Caco-2 (cell line): ENCODE measurements at regions not wholly inside any gene's neighbourhood (a gene's known extent, or its start where the extent isn't known, plus 50 kb on each side); places are given as distances from the start of the nearest gene placed in this dataset.

ENCODE experiments used
- BruUV-seq: library from RNA; stranded (reverse); fragments of 400-500 nt; replicated peaks from 2 replicates; lab custom pipeline; 2021; lab: Mats Ljungman, UMichigan
- CTCF ChIA-PET: fragments of 300-600 bp; sonication (Branson Sonifier 250); formaldehyde crosslinking; loops from one replicate; lab custom pipeline; 2022; ENCODE audit warnings: antibody characterized with exemption; lab: Charles Lee
- POLR2A ChIA-PET: fragments of 300-600 bp; sonication (Branson Sonifier 250); formaldehyde crosslinking; loops from one replicate; lab custom pipeline; 2022; ENCODE audit warnings: antibody characterized with exemption; lab: Charles Lee
- DNase-seq, 2 experiments: peaks; one replicate each; pipeline versions ENCODE4 v3.0.0 to v3.0.0-alpha.2; 2020 to 2022
- H3K27me3 ChIP-seq: replicated peaks from 2 replicates; pipeline ENCODE4 v1.6.0; 2011; ENCODE audit warnings: low read length; ENCODE audit not compliant: control insufficient read depth, insufficient read depth
- H3K36me3 ChIP-seq: 2 replicates; pipeline ENCODE4 v1.5.1; 2011; ENCODE audit warnings: low read length; ENCODE audit not compliant: control insufficient read depth, insufficient read depth
- H3K4me1 ChIP-seq: fragments of 250-450 bp; sonication (Bioruptor Pico); 2 replicates; pipeline ENCODE4 v1.5.1; 2020; ENCODE audit warnings: mild to moderate bottlenecking
- H3K4me3 ChIP-seq: 2 replicates; pipeline ENCODE4 v1.5.1; 2011; ENCODE audit warnings: low read depth, mild to moderate bottlenecking, control low read depth, low read length
- H3K9me3 ChIP-seq: fragments of 250-450 bp; sonication (Bioruptor Pico); 2 replicates; pipeline ENCODE4 v1.5.1; 2020; ENCODE audit warnings: mild to moderate bottlenecking, moderate library complexity
- H3K27ac Mint-ChIP-seq: one replicate; pipeline ENCODE4 v1.8.0; 2022; ENCODE audit warnings: mixed read lengths; ENCODE audit not compliant: unreplicated experiment
- H3K27me3 Mint-ChIP-seq: one replicate; pipeline ENCODE4 v1.8.0; 2022; ENCODE audit warnings: mixed read lengths; ENCODE audit not compliant: insufficient read depth, unreplicated experiment
- H3K36me3 Mint-ChIP-seq: one replicate; pipeline ENCODE4 v1.8.0; 2022; ENCODE audit warnings: mild to moderate bottlenecking, mixed read lengths; ENCODE audit not compliant: insufficient read depth, unreplicated experiment
- H3K4me1 Mint-ChIP-seq: one replicate; pipeline ENCODE4 v1.8.0; 2022; ENCODE audit warnings: low read depth, mixed read lengths; ENCODE audit not compliant: unreplicated experiment
- H3K4me3 Mint-ChIP-seq: one replicate; pipeline ENCODE4 v1.8.0; 2022; ENCODE audit warnings: mild to moderate bottlenecking, moderate library complexity, mixed read lengths; ENCODE audit not compliant: unreplicated experiment
- H3K9me3 Mint-ChIP-seq: one replicate; pipeline ENCODE4 v1.8.0; 2022; ENCODE audit warnings: mixed read lengths; ENCODE audit not compliant: unreplicated experiment
- intact Hi-C: fragments of 100-400 bp; cut with micrococcal nuclease; formaldehyde crosslinking; loops from one replicate; pipeline ENCODE4 v1.10.0; 2022; ENCODE audit not compliant: unreplicated experiment
- TF ChIP-seq, protein P1 (sequence below), 2 experiments: fragments of 200-600 bp in 1 of 2; IDR thresholded peaks; 1 replicate in 1 of 2; 2 replicates in 1 of 2; pipeline versions ENCODE4 v1.5.1 to v1.8.0; 2011 to 2022; ENCODE audit warnings: antibody characterized with exemption in 1 of 2, control low read depth in 1 of 2, inconsistent platforms in 1 of 2, low read depth in 1 of 2, low read length in 1 of 2, mild to moderate bottlenecking in 1 of 2, moderate library complexity in 1 of 2; ENCODE audit not compliant: insufficient read depth in 1 of 2, severe bottlenecking in 1 of 2, unreplicated experiment in 1 of 2

DNA sequence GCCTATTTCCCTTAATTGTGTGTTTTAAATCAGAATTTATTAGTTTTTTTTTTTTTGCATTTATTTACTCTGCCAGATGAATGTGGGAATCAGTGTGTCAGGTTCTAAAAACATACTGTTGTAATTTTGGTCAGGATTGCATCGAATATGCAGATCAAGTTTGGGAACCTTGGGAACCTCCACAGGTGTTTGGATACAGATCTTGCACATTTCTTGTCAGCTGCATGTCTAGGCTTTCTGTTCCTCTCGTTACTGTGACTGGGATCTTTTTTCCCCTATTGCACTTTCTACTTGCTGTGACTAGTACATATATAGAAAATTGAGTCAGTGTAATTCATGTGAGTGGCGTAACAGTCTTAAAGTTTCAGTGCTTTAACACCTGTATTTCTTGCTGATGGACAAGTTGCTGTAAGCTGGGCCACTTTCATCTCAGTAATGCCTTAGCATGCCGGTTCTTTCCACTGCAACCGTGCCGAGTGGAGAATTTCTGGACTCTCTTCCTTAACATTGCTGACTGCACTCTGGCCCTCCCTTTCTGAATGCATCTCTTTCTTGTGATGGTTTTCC is 112.5 kb downstream of the TENT4A start:
- POLR2A ChIA-PET: no interaction called here
- no peak overlapping the region for H3K4me3 Mint-ChIP-seq
- CTCF ChIA-PET: no interaction called here
- Histone ChIP-seq H3K4me1 (no peaks in the 10 kb centered on the region), H3K4me3 (no peak overlapping the region), H3K9me3 (no peaks in the 10 kb centered on the region), H3K36me3 (no peaks in the 10 kb centered on the region), H3K27me3 (no peaks in the 10 kb centered on the region; the same call in 1 of the 2 replicates)
- TF ChIP-seq, protein P1, sequence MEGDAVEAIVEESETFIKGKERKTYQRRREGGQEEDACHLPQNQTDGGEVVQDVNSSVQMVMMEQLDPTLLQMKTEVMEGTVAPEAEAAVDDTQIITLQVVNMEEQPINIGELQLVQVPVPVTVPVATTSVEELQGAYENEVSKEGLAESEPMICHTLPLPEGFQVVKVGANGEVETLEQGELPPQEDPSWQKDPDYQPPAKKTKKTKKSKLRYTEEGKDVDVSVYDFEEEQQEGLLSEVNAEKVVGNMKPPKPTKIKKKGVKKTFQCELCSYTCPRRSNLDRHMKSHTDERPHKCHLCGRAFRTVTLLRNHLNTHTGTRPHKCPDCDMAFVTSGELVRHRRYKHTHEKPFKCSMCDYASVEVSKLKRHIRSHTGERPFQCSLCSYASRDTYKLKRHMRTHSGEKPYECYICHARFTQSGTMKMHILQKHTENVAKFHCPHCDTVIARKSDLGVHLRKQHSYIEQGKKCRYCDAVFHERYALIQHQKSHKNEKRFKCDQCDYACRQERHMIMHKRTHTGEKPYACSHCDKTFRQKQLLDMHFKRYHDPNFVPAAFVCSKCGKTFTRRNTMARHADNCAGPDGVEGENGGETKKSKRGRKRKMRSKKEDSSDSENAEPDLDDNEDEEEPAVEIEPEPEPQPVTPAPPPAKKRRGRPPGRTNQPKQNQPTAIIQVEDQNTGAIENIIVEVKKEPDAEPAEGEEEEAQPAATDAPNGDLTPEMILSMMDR (IDR thresholded peaks at IDR 0.05; ENCODE audit: insufficient read depth in 1 of 2, low read depth in 1 of 2, low read length in 1 of 2, severe bottlenecking in 1 of 2, unreplicated experiment in 1 of 2): no peak
- H3K27me3 Mint-ChIP-seq: peaks cover 24% of the 10 kb centered on the region
- H3K9me3 Mint-ChIP-seq: peaks cover 5% of the 10 kb centered on the region
- no peaks in the 10 kb centered on the region for H3K36me3 Mint-ChIP-seq
- no peaks in the 10 kb centered on the region for H3K4me1 Mint-ChIP-seq
- no peak for DNase-seq
- no TSS peak for BruUV-seq
- intact Hi-C loops: no loop called here
- no peak overlapping the region for H3K27ac Mint-ChIP-seq

DNA sequence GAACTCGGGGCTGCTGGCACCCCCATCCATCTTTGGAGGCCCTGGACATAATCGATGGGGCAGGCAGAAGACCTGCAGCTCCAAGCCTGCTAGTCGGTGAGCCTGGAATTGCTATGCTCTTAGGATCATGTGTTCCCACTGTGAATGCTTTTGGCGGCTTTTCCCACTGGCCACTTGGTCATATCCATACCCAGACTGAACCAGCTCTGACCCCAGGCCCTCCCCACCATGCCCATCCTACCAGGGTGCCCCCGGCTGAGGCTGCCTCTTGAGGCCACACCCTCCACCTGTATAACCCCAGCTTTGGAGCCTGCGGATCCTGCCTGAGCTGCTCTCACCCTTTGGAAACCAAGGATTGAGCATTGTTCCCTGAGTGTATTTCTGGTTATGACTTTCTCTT is 113.5 kb downstream of the TENT4A start:
- no peaks in the 10 kb centered on the region; the same call in 1 of the 2 replicates for H3K27me3 ChIP-seq
- BruUV-seq: no TSS peak
- H3K9me3 Mint-ChIP-seq: peaks cover 10% of the 10 kb centered on the region
- no peak overlapping the region for H3K4me3 Mint-ChIP-seq
- H3K36me3 ChIP-seq: no peaks in the 10 kb centered on the region
- H3K9me3 ChIP-seq: no peaks in the 10 kb centered on the region
- POLR2A ChIA-PET: no interaction called here
- CTCF ChIA-PET: no interaction called here
- H3K4me1 Mint-ChIP-seq: no peaks in the 10 kb centered on the region
- no peak for DNase-seq
- intact Hi-C loops: no loop called here
- H3K27me3 Mint-ChIP-seq: peaks cover 22% of the 10 kb centered on the region
- H3K4me1 ChIP-seq: no peaks in the 10 kb centered on the region
- no peak overlapping the region for H3K4me3 ChIP-seq
- H3K27ac Mint-ChIP-seq: no peak overlapping the region
- TF ChIP-seq, protein P1 (IDR thresholded peaks at IDR 0.05; ENCODE audit: insufficient read depth in 1 of 2, low read depth in 1 of 2, low read length in 1 of 2, severe bottlenecking in 1 of 2, unreplicated experiment in 1 of 2): no peak
- no peaks in the 10 kb centered on the region for H3K36me3 Mint-ChIP-seq

DNA sequence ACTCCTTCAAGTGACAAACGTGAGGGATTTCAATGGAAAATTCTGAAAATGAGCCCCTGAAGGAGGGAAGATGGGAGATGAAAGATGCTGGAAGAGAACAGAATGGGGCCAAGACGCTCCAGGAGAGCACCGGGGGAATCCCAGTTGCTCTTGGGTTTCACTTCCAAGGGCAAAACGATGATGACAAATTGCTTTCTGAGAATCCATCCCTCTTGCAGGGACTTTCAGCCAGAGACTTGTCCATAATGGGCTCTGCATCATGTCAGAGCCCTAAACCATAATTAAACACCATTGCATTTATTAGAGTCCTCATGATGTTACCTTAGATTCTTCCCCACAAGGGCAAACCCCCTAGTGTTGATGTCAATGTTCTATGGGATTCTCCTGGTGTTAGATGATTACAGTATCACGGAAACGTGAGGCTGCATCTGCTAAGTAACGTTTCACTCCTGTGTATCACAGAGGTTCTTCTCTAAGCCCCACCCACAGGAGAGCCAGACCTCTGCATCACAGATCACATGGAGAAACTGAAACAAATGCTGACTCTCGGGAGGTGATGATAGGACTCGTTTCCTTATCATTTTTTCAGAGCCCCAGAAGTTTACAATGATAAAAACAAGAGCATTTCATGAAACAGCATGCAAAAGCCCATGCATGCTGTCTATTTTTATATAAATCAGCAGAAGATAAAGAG is 114.4 kb downstream of the TENT4A start:
- no peak overlapping the region for H3K4me3 Mint-ChIP-seq
- Histone ChIP-seq H3K4me3 (no peak overlapping the region), H3K27me3 (no peaks in the 10 kb centered on the region), H3K36me3 (no peaks in the 10 kb centered on the region), H3K9me3 (no peaks in the 10 kb centered on the region), H3K4me1 (no peaks in the 10 kb centered on the region)
- TF ChIP-seq, protein P1 (IDR thresholded peaks at IDR 0.05; ENCODE audit: insufficient read depth in 1 of 2, low read depth in 1 of 2, low read length in 1 of 2, severe bottlenecking in 1 of 2, unreplicated experiment in 1 of 2): no peak
- BruUV-seq: no TSS peak
- no peaks in the 10 kb centered on the region for H3K4me1 Mint-ChIP-seq
- no peak overlapping the region for H3K27ac Mint-ChIP-seq
- intact Hi-C loops: no loop called here
- ChIA-PET CTCF (interaction anchor here (0.7 kb wide), 1 partner anchor 15 kb away, joined by 3 read pairs; no protein-coding TSS in a partner anchor), POLR2A (no interaction called here)
- DNase-seq: no peak
- H3K9me3 Mint-ChIP-seq: peaks cover 10% of the 10 kb centered on the region
- peaks cover 19% of the 10 kb centered on the region for H3K27me3 Mint-ChIP-seq
- no peaks in the 10 kb centered on the region for H3K36me3 Mint-ChIP-seq
